WTC11 (cell line): ENCODE measurements at regions not wholly inside any gene's neighbourhood (a gene's known extent, or its start where the extent isn't known, plus 50 kb on each side); places are given as distances from the start of the nearest gene placed in this dataset.

Source experiments
- ATAC-seq: fragments of 200-7000 bp; cut with Tn5 transposase; 2 replicates; pipeline ENCODE4 v1.10.0; 2021; ENCODE audit warnings: mild to moderate bottlenecking, moderate library complexity
- CTCF ChIA-PET: fragments of 300-600 bp; sonication (Branson Sonifier 250); formaldehyde crosslinking; loops from one replicate; lab custom pipeline; 2021; ENCODE audit warnings: antibody characterized with exemption; lab: Charles Lee
- POLR2A ChIA-PET: fragments of 350-600 bp; sonication (Branson Sonifier 250); formaldehyde crosslinking; loops from one replicate; lab custom pipeline; 2021; ENCODE audit warnings: antibody characterized with exemption; lab: Charles Lee
- DNase-seq: peaks from one replicate; pipeline ENCODE4 v3.0.0; 2021; ENCODE audit warnings: low spot score
- H3K27ac Mint-ChIP-seq: 2 replicates; pipeline ENCODE4 v1.8.0; 2021; ENCODE audit warnings: mixed read lengths
- H3K27me3 Mint-ChIP-seq: 2 replicates; pipeline ENCODE4 v1.8.0; 2021; ENCODE audit warnings: low read depth, mild to moderate bottlenecking, moderate library complexity, mixed read lengths
- H3K36me3 Mint-ChIP-seq: 2 replicates; pipeline ENCODE4 v1.8.0; 2021; ENCODE audit warnings: mixed read lengths
- H3K4me1 Mint-ChIP-seq: 2 replicates; pipeline ENCODE4 v1.8.0; 2022; ENCODE audit warnings: mixed read lengths
- H3K4me3 Mint-ChIP-seq: 2 replicates; pipeline ENCODE4 v1.8.0; 2021; ENCODE audit warnings: mild to moderate bottlenecking, moderate library complexity, mixed read lengths
- H3K9me3 Mint-ChIP-seq: 2 replicates; pipeline ENCODE4 v1.8.0; 2021; ENCODE audit warnings: mixed read lengths
- ATF2 ChIP-seq: sonication (generic); formaldehyde crosslinking; IDR thresholded peaks from 2 replicates; pipeline ENCODE4 v1.8.1; 2022; ENCODE audit warnings: low read depth, missing genetic modification reagents, borderline replicate concordance
- CDX4 ChIP-seq: fragments of 250-450 bp; sonication (Bioruptor Pico); IDR thresholded peaks from 2 replicates; pipeline ENCODE4 v1.9.0; 2021; ENCODE audit warnings: moderate library complexity, mild to moderate bottlenecking, inconsistent platforms, borderline replicate concordance
- CREB1 ChIP-seq: sonication (generic); formaldehyde crosslinking; IDR thresholded peaks from 2 replicates; pipeline ENCODE4 v1.8.0; 2023; ENCODE audit warnings: mild to moderate bottlenecking, missing genetic modification reagents
- ELF4 ChIP-seq: sonication (generic); formaldehyde crosslinking; IDR thresholded peaks from 2 replicates; pipeline ENCODE4 v1.8.1; 2022; ENCODE audit warnings: low read depth, mild to moderate bottlenecking, moderate library complexity, missing genetic modification reagents
- EMX1 ChIP-seq: fragments of 250-450 bp; sonication (Bioruptor Pico); IDR thresholded peaks from 2 replicates; pipeline ENCODE4 v1.8.0; 2021; ENCODE audit warnings: mild to moderate bottlenecking
- GRHL2 ChIP-seq: fragments of 250-450 bp; sonication (Bioruptor Pico); IDR thresholded peaks from 2 replicates; pipeline ENCODE4 v1.8.0; 2022; ENCODE audit warnings: mild to moderate bottlenecking, moderate library complexity; ENCODE audit not compliant: insufficient replicate concordance, severe bottlenecking
- HMGA2 ChIP-seq: fragments of 250-450 bp; sonication (Bioruptor Pico); IDR thresholded peaks from 2 replicates; pipeline ENCODE4 v1.4.0; 2021; ENCODE audit warnings: mild to moderate bottlenecking, moderate library complexity
- HMGXB4 ChIP-seq: sonication (generic); formaldehyde crosslinking; IDR thresholded peaks from 2 replicates; pipeline ENCODE4 v1.8.1; 2023; ENCODE audit warnings: mild to moderate bottlenecking, moderate library complexity, missing genetic modification reagents
- JAZF1 ChIP-seq: fragments of 250-450 bp; sonication (Bioruptor Pico); IDR thresholded peaks from 2 replicates; pipeline ENCODE4 v1.9.0; 2021; ENCODE audit warnings: moderate library complexity, mild to moderate bottlenecking, inconsistent platforms
- KAT7 ChIP-seq: sonication (generic); formaldehyde crosslinking; IDR thresholded peaks from 2 replicates; pipeline ENCODE4 v1.8.1; 2023; ENCODE audit warnings: missing genetic modification reagents, mild to moderate bottlenecking, borderline replicate concordance
- MAX ChIP-seq: sonication (generic); formaldehyde crosslinking; IDR thresholded peaks from 2 replicates; pipeline ENCODE4 v1.8.0; 2022; ENCODE audit warnings: mild to moderate bottlenecking, missing genetic modification reagents
- NFYB ChIP-seq: sonication (generic); formaldehyde crosslinking; conservative IDR thresholded peaks from 2 replicates; pipeline ENCODE4 v1.8.0; 2022; ENCODE audit warnings: low read depth, missing genetic modification reagents
- NR1H2 ChIP-seq: sonication (generic); formaldehyde crosslinking; IDR thresholded peaks from 2 replicates; pipeline ENCODE4 v1.9.0; 2021; ENCODE audit warnings: mild to moderate bottlenecking, moderate library complexity, missing genetic modification reagents
- NR3C1 ChIP-seq: sonication (generic); formaldehyde crosslinking; conservative IDR thresholded peaks from 2 replicates; pipeline ENCODE4 v1.8.1; 2023; ENCODE audit warnings: low read depth, mild to moderate bottlenecking, missing genetic modification reagents
- RELA ChIP-seq: sonication (generic); formaldehyde crosslinking; IDR thresholded peaks from 2 replicates; pipeline ENCODE4 v1.8.1; 2022; ENCODE audit warnings: missing genetic modification reagents, mild to moderate bottlenecking, borderline replicate concordance
- USF1 ChIP-seq: sonication (generic); formaldehyde crosslinking; IDR thresholded peaks from 2 replicates; pipeline ENCODE4 v1.8.0; 2022; ENCODE audit warnings: mild to moderate bottlenecking, missing genetic modification reagents
- ZBTB21 ChIP-seq: sonication (generic); formaldehyde crosslinking; IDR thresholded peaks from 2 replicates; pipeline ENCODE4 v1.8.1; 2023; ENCODE audit warnings: mild to moderate bottlenecking, missing genetic modification reagents, borderline replicate concordance
- ZNF121 ChIP-seq: sonication (generic); formaldehyde crosslinking; IDR thresholded peaks from 2 replicates; pipeline ENCODE4 v1.8.0; 2023; ENCODE audit warnings: missing genetic modification reagents
- ZNF396 ChIP-seq: fragments of 250-450 bp; sonication (Bioruptor Pico); IDR thresholded peaks from 2 replicates; pipeline ENCODE4 v1.8.0; 2021; ENCODE audit warnings: mild to moderate bottlenecking, moderate library complexity, borderline replicate concordance
- TF ChIP-seq, protein P1 (sequence below): sonication (generic); formaldehyde crosslinking; IDR thresholded peaks from 2 replicates; pipeline ENCODE4 v1.8.0; 2023; ENCODE audit warnings: missing genetic modification reagents
- TF ChIP-seq, protein P2 (sequence below): sonication (generic); formaldehyde crosslinking; IDR thresholded peaks from 2 replicates; pipeline ENCODE4 v1.8.1; 2023; ENCODE audit warnings: mild to moderate bottlenecking, missing genetic modification reagents
- TF ChIP-seq, protein P3 (sequence below): fragments of 250-450 bp; sonication (Bioruptor Pico); IDR thresholded peaks from 2 replicates; pipeline ENCODE4 v1.8.0; 2021; ENCODE audit warnings: mild to moderate bottlenecking
- TF ChIP-seq, protein P4 (sequence below): sonication (generic); formaldehyde crosslinking; IDR thresholded peaks from 2 replicates; pipeline ENCODE4 v1.8.1; 2022; ENCODE audit warnings: missing genetic modification reagents, borderline replicate concordance

GRCh38 chr11:80097146-80097545, 656.3 kb upstream of the TENM4 start:
- Mint-ChIP-seq H3K4me3 (no peak overlapping the region), H3K27ac (no peak overlapping the region)
- CTCF ChIA-PET = no interaction called here

GRCh38 chr11:80096736-80097135, 655.9 kb upstream of the TENM4 start:
- ChIA-PET CTCF (no interaction called here), POLR2A (no interaction called here)
- ATAC-seq (no peak), DNase-seq (no peak)
- Mint-ChIP-seq H3K36me3 (no peaks in the 10 kb centered on the region), H3K9me3 (no peaks in the 10 kb centered on the region), H3K27ac (no peak overlapping the region), H3K27me3 (no peaks in the 10 kb centered on the region), H3K4me3 (no peak overlapping the region), H3K4me1 (no peaks in the 10 kb centered on the region)
- TF ChIP-seq HMGXB4 = no peak
- TF ChIP-seq, protein P1, sequence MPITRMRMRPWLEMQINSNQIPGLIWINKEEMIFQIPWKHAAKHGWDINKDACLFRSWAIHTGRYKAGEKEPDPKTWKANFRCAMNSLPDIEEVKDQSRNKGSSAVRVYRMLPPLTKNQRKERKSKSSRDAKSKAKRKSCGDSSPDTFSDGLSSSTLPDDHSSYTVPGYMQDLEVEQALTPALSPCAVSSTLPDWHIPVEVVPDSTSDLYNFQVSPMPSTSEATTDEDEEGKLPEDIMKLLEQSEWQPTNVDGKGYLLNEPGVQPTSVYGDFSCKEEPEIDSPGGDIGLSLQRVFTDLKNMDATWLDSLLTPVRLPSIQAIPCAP = no peak
- no peak for TF ChIP-seq NFYB
- TF ChIP-seq USF1 = no peak
- TF ChIP-seq HMGA2 = no peak
- TF ChIP-seq RELA = no peak
- no peak for TF ChIP-seq NR3C1
- TF ChIP-seq ELF4 (CRISPR knock-in tag) = no peak
- TF ChIP-seq, protein P2, sequence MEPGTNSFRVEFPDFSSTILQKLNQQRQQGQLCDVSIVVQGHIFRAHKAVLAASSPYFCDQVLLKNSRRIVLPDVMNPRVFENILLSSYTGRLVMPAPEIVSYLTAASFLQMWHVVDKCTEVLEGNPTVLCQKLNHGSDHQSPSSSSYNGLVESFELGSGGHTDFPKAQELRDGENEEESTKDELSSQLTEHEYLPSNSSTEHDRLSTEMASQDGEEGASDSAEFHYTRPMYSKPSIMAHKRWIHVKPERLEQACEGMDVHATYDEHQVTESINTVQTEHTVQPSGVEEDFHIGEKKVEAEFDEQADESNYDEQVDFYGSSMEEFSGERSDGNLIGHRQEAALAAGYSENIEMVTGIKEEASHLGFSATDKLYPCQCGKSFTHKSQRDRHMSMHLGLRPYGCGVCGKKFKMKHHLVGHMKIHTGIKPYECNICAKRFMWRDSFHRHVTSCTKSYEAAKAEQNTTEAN (CRISPR knock-in tag) = no peak
- TF ChIP-seq MAX = no peak

More at GRCh38 chr11:80097146-80097545, 656.3 kb upstream of the TENM4 start:
- H3K9me3 Mint-ChIP-seq = no peaks in the 10 kb centered on the region
- POLR2A ChIA-PET = no interaction called here
- no peaks in the 10 kb centered on the region for H3K4me1 Mint-ChIP-seq
- no peaks in the 10 kb centered on the region for H3K27me3 Mint-ChIP-seq
- H3K36me3 Mint-ChIP-seq = no peaks in the 10 kb centered on the region
- DNase-seq (no peak), ATAC-seq (no peak)
- TF ChIP-seq ZNF396 (no peak), JAZF1 (CRISPR knock-in tag) (no peak), ATF2 (no peak), CDX4 (CRISPR knock-in tag) (no peak), GRHL2 (CRISPR knock-in tag) (no peak), ZNF121 (CRISPR knock-in tag) (no peak), EMX1 (CRISPR knock-in tag) (no peak), KAT7 (CRISPR knock-in tag) (no peak), NR1H2 (CRISPR knock-in tag) (no peak), CREB1 (CRISPR knock-in tag) (no peak), ZBTB21 (CRISPR knock-in tag) (no peak)
- TF ChIP-seq, protein P3, sequence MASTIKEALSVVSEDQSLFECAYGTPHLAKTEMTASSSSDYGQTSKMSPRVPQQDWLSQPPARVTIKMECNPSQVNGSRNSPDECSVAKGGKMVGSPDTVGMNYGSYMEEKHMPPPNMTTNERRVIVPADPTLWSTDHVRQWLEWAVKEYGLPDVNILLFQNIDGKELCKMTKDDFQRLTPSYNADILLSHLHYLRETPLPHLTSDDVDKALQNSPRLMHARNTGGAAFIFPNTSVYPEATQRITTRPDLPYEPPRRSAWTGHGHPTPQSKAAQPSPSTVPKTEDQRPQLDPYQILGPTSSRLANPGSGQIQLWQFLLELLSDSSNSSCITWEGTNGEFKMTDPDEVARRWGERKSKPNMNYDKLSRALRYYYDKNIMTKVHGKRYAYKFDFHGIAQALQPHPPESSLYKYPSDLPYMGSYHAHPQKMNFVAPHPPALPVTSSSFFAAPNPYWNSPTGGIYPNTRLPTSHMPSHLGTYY (CRISPR knock-in tag) = no peak
- TF ChIP-seq, protein P2 (CRISPR knock-in tag) = no peak
- TF ChIP-seq, protein P4, sequence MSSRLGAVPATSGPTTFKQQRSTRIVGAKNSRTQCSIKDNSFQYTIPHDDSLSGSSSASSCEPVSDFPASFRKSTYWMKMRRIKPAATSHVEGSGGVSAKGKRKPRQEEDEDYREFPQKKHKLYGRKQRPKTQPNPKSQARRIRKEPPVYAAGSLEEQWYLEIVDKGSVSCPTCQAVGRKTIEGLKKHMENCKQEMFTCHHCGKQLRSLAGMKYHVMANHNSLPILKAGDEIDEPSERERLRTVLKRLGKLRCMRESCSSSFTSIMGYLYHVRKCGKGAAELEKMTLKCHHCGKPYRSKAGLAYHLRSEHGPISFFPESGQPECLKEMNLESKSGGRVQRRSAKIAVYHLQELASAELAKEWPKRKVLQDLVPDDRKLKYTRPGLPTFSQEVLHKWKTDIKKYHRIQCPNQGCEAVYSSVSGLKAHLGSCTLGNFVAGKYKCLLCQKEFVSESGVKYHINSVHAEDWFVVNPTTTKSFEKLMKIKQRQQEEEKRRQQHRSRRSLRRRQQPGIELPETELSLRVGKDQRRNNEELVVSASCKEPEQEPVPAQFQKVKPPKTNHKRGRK (CRISPR knock-in tag) = no peak
